HG02798 (cell line): ENCODE measurements at regions not wholly inside any gene's neighbourhood (a gene's known extent, or its start where the extent isn't known, plus 50 kb on each side); places are given as distances from the start of the nearest gene placed in this dataset.
A peak's percentile ranks its signal among the peaks of the same experiment; 100 is the strongest.
"Not testable (repeated sequence)": the region's sequence is repeated elsewhere in the genome, so short reads cannot be mapped to it uniquely, and the experiment has no call there.

Experiments used
- ATAC-seq: cut with Tn5 transposase; IDR thresholded peaks from one replicate; pipeline ENCODE4 v1.9.1; 2021; ENCODE audit warnings: mild to moderate bottlenecking; ENCODE audit not compliant: unreplicated experiment, poor library complexity

- no peak for ATAC-seq
Observed at GRCh38 chr3:31198890-31199289, 304.4 kb upstream of the GADL1 start.

GRCh38 chr3:31203960-31204795, 309.7 kb upstream of the GADL1 start:
- no peak for ATAC-seq

- ATAC-seq = not testable (repeated sequence)
Observed at GRCh38 chr3:31204796-31205056, 310.3 kb upstream of the GADL1 start.

- no peak for ATAC-seq
Observed at GRCh38 chr3:31210068-31210645, 315.7 kb upstream of the GADL1 start.

GRCh38 chr3:31213869-31214486, 318.7 kb upstream of the STT3B start:
- ATAC-seq = peak; percentile 68

GRCh38 chr3:31218082-31218481, 314.6 kb upstream of the STT3B start:
- ATAC-seq = no peak

- ATAC-seq = peak; percentile 77
Observed at GRCh38 chr3:31219131-31219843, 313.4 kb upstream of the STT3B start.

GRCh38 chr3:31220431-31220830, 312.3 kb upstream of the STT3B start:
- ATAC-seq = no peak

GRCh38 chr3:31223278-31223677, 309.4 kb upstream of the STT3B start:
- ATAC-seq = no peak

GRCh38 chr3:31224936-31225335, 307.8 kb upstream of the STT3B start:
- ATAC-seq = no peak

GRCh38 chr3:31225923-31226322, 306.8 kb upstream of the STT3B start:
- ATAC-seq = no peak

GRCh38 chr3:31226346-31226745, 306.4 kb upstream of the STT3B start:
- no peak for ATAC-seq

- ATAC-seq = peak; percentile 36
Observed at GRCh38 chr3:31227131-31227562, 305.6 kb upstream of the STT3B start.

- ATAC-seq = no peak
Observed at GRCh38 chr3:31230425-31231223, 302.1 kb upstream of the STT3B start.

- peak; percentile 34 for ATAC-seq
Observed at GRCh38 chr3:31232055-31233025, 300.4 kb upstream of the STT3B start.

GRCh38 chr3:31234145-31234544, 298.6 kb upstream of the STT3B start:
- no peak for ATAC-seq

- no peak for ATAC-seq
Observed at GRCh38 chr3:31235062-31235700, 297.5 kb upstream of the STT3B start.

GRCh38 chr3:31237887-31238286, 294.8 kb upstream of the STT3B start:
- no peak for ATAC-seq

- no peak for ATAC-seq
Observed at GRCh38 chr3:31240013-31240412, 292.7 kb upstream of the STT3B start.
